SU-DHL-6 (cell line): ENCODE measurements at regions not wholly inside any gene's neighbourhood (a gene's known extent, or its start where the extent isn't known, plus 50 kb on each side); places are given as distances from the start of the nearest gene placed in this dataset.

Source experiments
- H2AFZ ChIP-seq: fragments of 200-600 bp; sonication (generic); 2 replicates; pipeline ENCODE4 v1.6.1; 2014; ENCODE audit warnings: low read depth, mild to moderate bottlenecking, moderate library complexity, mixed read lengths, antibody characterized with exemption, low read length; ENCODE audit not compliant: severe bottlenecking
- H3F3A ChIP-seq: fragments of 200-600 bp; shearing (Covaris generic); 2 replicates; pipeline ENCODE4 v1.6.0; 2016; ENCODE audit warnings: antibody characterized with exemption, mild to moderate bottlenecking; ENCODE audit not compliant: insufficient read depth
- H3K27ac ChIP-seq: fragments of 200-600 bp; sonication (generic); 2 replicates; pipeline ENCODE4 v1.5.1; 2016; ENCODE audit warnings: low read depth, mild to moderate bottlenecking, low read length, moderate library complexity, mixed read lengths
- H3K27me3 ChIP-seq: fragments of 200-600 bp; sonication (generic), shearing (Covaris generic); 2 replicates; pipeline ENCODE4 v1.6.0; 2014; ENCODE audit warnings: mild to moderate bottlenecking, low read length
- H3K36me3 ChIP-seq: fragments of 200-600 bp; sonication (generic); 2 replicates; pipeline ENCODE4 v1.6.1; 2014; ENCODE audit warnings: mild to moderate bottlenecking, low read length, mixed read lengths
- H3K4me2 ChIP-seq: fragments of 300-600, 200-600 bp; shearing (Covaris generic), sonication (generic); 2 replicates; pipeline ENCODE4 v1.6.0; 2014; ENCODE audit warnings: low read length, low read depth, mild to moderate bottlenecking; ENCODE audit not compliant: poor library complexity, severe bottlenecking
- H3K4me3 ChIP-seq: fragments of 200-600 bp; sonication (generic); 2 replicates; pipeline ENCODE4 v1.5.1; 2014; ENCODE audit warnings: antibody characterized with exemption, low read length, mild to moderate bottlenecking, mixed read lengths; ENCODE audit not compliant: insufficient read depth, poor library complexity, severe bottlenecking
- H3K79me2 ChIP-seq: fragments of 200-600 bp; sonication (generic); 2 replicates; pipeline ENCODE4 v1.6.1; 2014; ENCODE audit warnings: mild to moderate bottlenecking, low read length, moderate library complexity; ENCODE audit not compliant: insufficient read depth
- H3K9ac ChIP-seq: fragments of 200-600 bp; sonication (generic); 2 replicates; pipeline ENCODE4 v1.7.0; 2014; ENCODE audit warnings: mild to moderate bottlenecking, low read length
- H3K9me2 ChIP-seq: fragments of 200-600 bp; sonication (generic); replicated peaks from 2 replicates; pipeline ENCODE4 v1.6.1; 2014; ENCODE audit warnings: low read length; ENCODE audit not compliant: insufficient read depth
- H3K9me3 ChIP-seq: fragments of 200-600 bp; sonication (generic); 2 replicates; pipeline ENCODE4 v1.6.1; 2014; ENCODE audit warnings: low read length, mixed read lengths; ENCODE audit not compliant: insufficient read depth
- H4K20me1 ChIP-seq: fragments of 200-600 bp; sonication (generic); 2 replicates; pipeline ENCODE4 v1.6.1; 2014; ENCODE audit warnings: low read depth, mild to moderate bottlenecking, antibody characterized with exemption, low read length, moderate library complexity, mixed read lengths
- EZH2phosphoT487 ChIP-seq: fragments of 200-600 bp; sonication (generic), shearing (Covaris generic); conservative IDR thresholded peaks from 2 replicates; pipeline ENCODE4 v1.6.1; 2018; ENCODE audit warnings: mild to moderate bottlenecking, antibody characterized with exemption, low read length, moderate library complexity, mixed read lengths
- TF ChIP-seq, protein P1 (sequence below): fragments of 200-600 bp; sonication (generic); IDR thresholded peaks from one replicate; pipeline ENCODE4 v1.5.1; 2017; ENCODE audit warnings: antibody characterized with exemption, mild to moderate bottlenecking, low read length, moderate library complexity; ENCODE audit not compliant: insufficient read depth, poor library complexity, severe bottlenecking

DNA sequence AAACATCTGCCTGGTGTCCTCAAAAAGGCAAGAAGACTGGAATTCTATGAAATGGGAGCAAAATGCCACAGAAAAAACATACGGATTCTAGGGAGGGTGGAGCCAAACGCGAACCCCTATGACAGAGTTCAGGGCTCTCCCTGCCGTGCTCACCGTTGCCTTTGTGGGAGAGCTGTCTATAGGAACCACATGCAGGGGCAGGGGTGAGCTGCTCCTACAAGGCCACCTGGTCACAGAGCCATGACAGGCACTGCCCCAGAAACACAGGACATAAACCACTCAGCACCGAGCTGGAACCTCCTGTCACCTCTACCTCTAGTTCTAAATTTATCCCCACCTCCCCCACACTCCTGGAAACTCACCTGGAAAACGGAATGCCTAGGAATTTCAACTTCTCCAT is 155.1 kb upstream of the ZNF32 start:
- Histone ChIP-seq H3K9me2 (no peaks in the 10 kb centered on the region), H2AFZ (no peak overlapping the region), H3F3A (no peaks in the 10 kb centered on the region), H3K27ac (no peak overlapping the region), H3K9me3 (no peaks in the 10 kb centered on the region), H3K27me3 (no peaks in the 10 kb centered on the region), H3K4me2 (no peak overlapping the region), H3K9ac (no peak overlapping the region), H4K20me1 (no peaks in the 10 kb centered on the region), H3K4me3 (no peak overlapping the region), H3K36me3 (no peaks in the 10 kb centered on the region), H3K79me2 (no peaks in the 10 kb centered on the region)
- TF ChIP-seq, protein P1, sequence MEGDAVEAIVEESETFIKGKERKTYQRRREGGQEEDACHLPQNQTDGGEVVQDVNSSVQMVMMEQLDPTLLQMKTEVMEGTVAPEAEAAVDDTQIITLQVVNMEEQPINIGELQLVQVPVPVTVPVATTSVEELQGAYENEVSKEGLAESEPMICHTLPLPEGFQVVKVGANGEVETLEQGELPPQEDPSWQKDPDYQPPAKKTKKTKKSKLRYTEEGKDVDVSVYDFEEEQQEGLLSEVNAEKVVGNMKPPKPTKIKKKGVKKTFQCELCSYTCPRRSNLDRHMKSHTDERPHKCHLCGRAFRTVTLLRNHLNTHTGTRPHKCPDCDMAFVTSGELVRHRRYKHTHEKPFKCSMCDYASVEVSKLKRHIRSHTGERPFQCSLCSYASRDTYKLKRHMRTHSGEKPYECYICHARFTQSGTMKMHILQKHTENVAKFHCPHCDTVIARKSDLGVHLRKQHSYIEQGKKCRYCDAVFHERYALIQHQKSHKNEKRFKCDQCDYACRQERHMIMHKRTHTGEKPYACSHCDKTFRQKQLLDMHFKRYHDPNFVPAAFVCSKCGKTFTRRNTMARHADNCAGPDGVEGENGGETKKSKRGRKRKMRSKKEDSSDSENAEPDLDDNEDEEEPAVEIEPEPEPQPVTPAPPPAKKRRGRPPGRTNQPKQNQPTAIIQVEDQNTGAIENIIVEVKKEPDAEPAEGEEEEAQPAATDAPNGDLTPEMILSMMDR = no peak
- TF ChIP-seq EZH2phosphoT487 = no peak

- Histone ChIP-seq H3K36me3 (no peaks in the 10 kb centered on the region), H3K4me2 (no peak overlapping the region), H3F3A (no peaks in the 10 kb centered on the region), H4K20me1 (no peaks in the 10 kb centered on the region), H2AFZ (no peak overlapping the region), H3K79me2 (no peaks in the 10 kb centered on the region), H3K4me3 (no peak overlapping the region), H3K27ac (no peak overlapping the region), H3K9ac (no peak overlapping the region), H3K9me3 (no peaks in the 10 kb centered on the region), H3K9me2 (no peaks in the 10 kb centered on the region), H3K27me3 (no peaks in the 10 kb centered on the region)
- TF ChIP-seq EZH2phosphoT487 = no peak
- TF ChIP-seq, protein P1 = no peak
These were observed 154.5 kb upstream of the ZNF32 start for GRCh38 chr10:43802988-43803696.

DNA sequence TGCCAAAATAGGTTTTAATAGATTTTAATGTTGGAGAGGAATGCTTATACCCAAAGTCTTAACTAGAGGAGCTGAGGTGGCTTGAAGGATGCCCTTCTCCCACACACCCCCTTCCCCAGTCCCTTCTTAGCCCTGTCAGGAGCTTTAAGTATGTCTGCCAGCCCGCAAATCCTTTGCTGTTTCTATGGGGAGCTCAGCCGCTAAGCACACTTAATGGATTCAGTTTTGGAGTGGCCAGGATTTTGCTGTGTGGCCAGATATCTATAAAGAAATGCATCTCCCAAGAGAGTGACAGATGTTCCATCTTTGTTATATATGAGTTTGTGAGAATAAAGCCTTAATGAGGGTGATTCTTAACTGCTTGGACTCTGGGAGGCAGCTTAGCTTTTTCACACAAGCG is 152.9 kb upstream of the ZNF32 start:
- no peaks in the 10 kb centered on the region for H4K20me1 ChIP-seq
- no peak overlapping the region for H2AFZ ChIP-seq
- H3K36me3 ChIP-seq = no peaks in the 10 kb centered on the region
- H3K4me2 ChIP-seq = no peak overlapping the region
- H3K27me3 ChIP-seq = no peaks in the 10 kb centered on the region
- H3K9me3 ChIP-seq = no peaks in the 10 kb centered on the region
- H3K79me2 ChIP-seq = no peaks in the 10 kb centered on the region
- no peak overlapping the region for H3K4me3 ChIP-seq
- H3K27ac ChIP-seq = no peak overlapping the region
- no peak for TF ChIP-seq EZH2phosphoT487
- TF ChIP-seq, protein P1 = no peak
- H3K9ac ChIP-seq = no peak overlapping the region
- no peaks in the 10 kb centered on the region for H3K9me2 ChIP-seq
- H3F3A ChIP-seq = no peaks in the 10 kb centered on the region
